ENCODE measurements at regions not wholly inside any gene's neighbourhood (a gene's known extent, or its start where the extent isn't known, plus 50 kb on each side); places are given as distances from the start of the nearest gene placed in this dataset.

- TF ChIP-seq CTCF (IDR thresholded peaks at IDR 0.05; ENCODE audit: insufficient read depth, low read length, poor library complexity, severe bottlenecking), result no peak
- TF ChIP-seq EZH2phosphoT487 (conservative IDR thresholded peaks at IDR 0.05; ENCODE audit: low read length), result no peak
Measured at GRCh38 chr1:238592621-238593020, 701.9 kb upstream of the ZP4 start.
